HG03064 (cell line): ENCODE measurements at regions not wholly inside any gene's neighbourhood (a gene's known extent, or its start where the extent isn't known, plus 50 kb on each side); places are given as distances from the start of the nearest gene placed in this dataset.

Experiments
- ATAC-seq: cut with Tn5 transposase; IDR thresholded peaks from one replicate; pipeline ENCODE4 v1.9.1; 2021; ENCODE audit warnings: low read depth; ENCODE audit not compliant: unreplicated experiment

GRCh38 chr3:189548053-189548452, 83.1 kb upstream of the TP63 start:
- ATAC-seq = no peak

DNA sequence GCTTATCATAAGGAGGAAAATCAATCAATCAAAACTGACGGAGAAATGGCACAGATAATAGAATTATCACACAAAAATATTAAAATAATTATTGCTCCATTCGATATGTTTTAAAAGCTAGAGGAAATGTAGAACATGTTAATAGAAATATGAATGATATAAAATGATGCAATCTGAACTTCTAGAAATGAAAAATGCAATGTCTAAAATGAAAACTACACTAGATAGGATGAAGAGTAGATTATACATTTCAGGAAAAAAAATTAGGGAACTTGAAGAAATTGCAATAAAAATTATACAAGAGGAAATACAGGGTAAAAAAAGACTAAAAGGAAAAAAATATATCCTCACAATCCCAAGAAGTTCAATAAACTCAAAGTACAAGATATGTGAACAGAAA, 80.2 kb upstream of the TP63 start:
- ATAC-seq = no peak

DNA sequence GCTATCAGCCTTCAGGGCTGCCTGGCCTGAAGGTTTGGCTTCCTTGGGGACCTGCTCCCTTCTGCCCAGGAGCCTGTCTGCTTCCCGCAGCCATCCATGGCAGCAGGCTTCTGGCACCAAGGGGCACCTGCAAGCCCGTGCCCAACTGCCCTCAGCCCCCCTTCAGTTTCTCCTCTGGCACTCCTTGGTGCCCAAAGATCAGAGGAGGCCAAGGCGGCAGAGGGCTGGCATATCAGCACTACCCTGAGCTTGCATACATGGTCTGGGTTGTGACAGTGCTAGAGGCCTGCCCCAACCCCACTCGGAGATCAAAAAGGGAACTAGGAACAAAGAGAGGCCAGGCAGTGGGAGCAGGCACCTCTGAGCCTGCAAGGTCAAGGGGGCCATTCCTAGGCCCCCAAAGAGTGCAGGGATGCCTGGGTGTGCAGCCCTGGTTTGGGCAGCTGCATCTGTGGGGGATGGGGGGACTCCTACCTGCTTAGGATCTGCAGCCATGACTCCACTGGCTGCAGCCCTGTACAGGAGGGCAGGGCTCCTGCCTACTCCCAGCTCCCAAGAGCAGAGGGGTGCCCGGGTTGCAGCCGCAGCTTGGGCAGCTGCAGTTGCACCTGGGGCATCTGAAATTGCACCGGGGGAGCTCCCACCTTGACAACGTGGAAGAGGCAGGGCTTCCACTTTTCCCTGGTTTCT, 76.2 kb upstream of the TP63 start:
- no peak for ATAC-seq

GRCh38 chr3:189555558-189555881, 75.7 kb upstream of the TP63 start:
- ATAC-seq = no peak

- ATAC-seq = no peak
Measured at GRCh38 chr3:189557824-189558223, 73.4 kb upstream of the TP63 start.

DNA sequence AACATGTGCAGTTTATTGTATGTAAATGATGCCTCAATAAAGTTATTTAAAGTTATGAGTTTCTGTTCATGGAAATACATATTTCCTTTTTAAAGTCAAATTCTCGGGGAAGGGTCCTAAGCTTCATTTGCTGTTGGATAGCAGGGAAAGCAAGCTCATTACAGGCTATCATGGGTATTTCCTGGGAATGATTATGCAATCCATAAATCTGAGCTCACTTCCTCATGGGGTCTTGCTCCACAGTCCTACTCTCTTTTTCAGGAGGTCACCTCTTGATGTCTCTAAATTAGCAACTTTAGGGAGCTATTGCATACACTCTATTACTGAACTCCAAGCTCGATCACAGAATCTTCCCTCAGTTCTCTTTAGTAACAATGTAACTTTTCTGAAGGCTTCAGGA, 69.9 kb upstream of the TP63 start:
- ATAC-seq = no peak

- ATAC-seq = peak; percentile 81
Measured at GRCh38 chr3:189563853-189564563, 67.2 kb upstream of the TP63 start.

DNA sequence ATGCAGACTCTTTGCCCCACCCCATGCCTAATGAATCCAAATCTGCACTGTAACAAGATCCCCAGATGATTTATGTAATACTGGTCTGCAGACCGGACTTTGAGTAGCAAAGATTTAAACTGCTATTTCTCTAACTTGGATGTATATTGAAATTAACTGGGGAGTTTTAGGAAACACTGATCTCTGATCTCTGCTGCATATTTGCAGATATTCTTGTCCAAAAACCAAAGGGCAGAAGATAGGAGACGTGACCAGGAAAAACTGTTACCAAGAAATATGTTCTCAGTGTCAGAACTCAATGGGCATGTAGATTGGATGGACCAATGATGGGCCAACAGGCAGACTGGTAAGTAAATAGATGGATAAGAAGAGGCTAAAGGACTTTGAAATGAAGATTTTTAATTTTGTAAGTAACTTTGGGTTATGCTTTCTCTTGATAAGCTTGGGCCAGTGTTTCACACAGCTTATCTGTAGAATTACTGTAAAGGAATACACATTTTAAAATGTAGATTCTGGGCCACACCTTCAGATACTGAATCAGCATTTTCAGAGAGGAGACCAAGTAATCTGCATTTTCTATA, 64.5 kb upstream of the TP63 start:
- no peak for ATAC-seq

DNA sequence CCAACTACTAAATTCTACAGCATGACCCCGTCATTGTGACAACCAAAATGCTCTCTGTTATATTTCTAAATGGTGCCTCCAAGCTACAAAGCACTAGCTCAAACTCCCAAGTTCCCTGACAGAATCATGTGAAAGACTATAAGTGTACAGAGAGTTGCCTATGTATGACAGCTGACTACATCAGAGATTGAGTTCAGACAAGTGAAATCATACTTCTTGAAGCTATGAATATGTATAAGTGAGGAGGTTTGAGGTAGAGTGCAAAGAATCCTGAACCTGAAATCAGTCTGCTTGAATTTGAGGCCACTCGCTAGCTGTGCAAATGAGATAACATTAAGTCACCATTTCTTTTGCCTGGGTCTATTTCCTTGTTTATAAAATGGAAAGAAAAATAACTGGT, 63.9 kb upstream of the TP63 start:
- no peak for ATAC-seq

- ATAC-seq = peak; percentile 34
Measured at GRCh38 chr3:189567766-189568420, 63.3 kb upstream of the TP63 start.

DNA sequence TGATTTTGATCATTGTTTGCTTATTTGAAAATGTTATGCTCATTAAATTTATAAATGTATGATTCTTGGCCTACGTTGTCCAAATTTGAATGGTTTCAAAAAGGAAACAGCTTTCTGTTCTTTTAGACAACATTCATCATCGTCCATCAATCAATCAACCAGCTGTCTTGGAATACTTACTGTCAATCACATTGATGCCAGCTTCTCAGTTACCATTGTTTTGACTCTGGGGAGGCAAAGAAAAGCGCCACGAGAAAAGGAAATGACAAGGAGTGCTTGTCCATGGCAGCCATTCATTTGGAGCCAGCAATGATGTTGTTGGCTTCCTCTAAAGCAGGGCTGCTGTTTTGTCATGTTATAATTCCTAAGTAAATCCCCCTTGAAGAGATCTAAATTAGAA, 62.2 kb upstream of the TP63 start:
- no peak for ATAC-seq

DNA sequence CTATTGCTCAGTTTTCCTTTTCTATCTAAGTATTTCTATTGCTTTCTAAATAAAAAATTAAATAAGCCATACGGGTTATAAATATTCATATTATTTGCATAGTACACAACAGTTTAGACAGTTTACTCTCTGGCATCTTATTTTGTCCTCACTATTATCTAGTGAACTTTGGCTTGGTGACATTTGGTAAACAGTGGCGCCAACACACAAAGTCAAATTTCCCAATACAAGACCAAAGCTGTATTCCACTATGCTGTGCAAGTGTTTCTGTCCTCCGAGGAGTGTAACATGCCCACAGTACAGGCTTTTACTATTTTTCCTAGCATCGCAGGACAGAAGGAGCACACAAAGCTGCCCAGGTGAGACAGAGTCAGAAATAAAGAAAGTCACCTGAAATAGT, 61.7 kb upstream of the TP63 start:
- ATAC-seq = no peak

- ATAC-seq = peak; percentile 47
Measured at GRCh38 chr3:189570916-189571315, 60.3 kb upstream of the TP63 start.

DNA sequence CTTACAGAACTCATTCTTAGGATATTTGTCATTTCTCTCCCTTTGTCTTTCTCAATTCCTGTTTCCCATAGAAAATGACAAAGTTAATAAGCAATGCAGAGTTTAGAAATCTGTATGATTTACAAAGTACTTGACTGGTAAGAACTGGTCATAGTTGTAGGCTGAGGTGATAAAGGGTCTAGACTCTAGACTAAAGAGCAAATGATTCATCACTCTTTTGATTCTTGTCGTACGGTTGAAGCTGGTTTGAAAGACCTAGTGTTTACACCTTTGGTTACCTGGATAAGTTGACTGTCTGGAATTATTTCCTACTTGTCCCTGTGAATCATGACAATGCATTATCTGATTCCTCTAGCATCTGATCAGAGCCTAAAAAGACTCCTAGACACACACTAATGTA, 58.9 kb upstream of the TP63 start:
- ATAC-seq = no peak

DNA sequence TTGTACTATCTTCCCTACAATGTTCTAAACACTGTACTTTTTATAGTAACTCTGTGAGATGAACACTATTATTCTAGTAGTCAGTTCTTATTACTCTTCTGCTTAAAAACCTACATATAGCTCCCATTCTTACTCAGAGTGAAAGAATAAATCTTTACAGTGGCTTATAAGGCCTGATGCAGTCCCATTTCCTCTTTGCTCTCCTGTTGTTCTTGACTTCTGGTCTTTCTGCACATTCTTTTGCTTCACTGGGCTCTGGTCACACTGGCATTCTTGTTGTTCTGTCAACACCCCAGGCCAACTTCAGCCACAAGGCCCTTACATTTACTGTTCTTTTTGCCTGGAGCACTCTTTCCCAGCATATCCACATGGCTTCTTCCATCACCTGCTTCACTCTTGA, 58.2 kb upstream of the TP63 start:
- ATAC-seq = peak; percentile 46

GRCh38 chr3:189576486-189576885, 54.7 kb upstream of the TP63 start:
- no peak for ATAC-seq

GRCh38 chr3:189577050-189577951, 53.9 kb upstream of the TP63 start:
- ATAC-seq = no peak

DNA sequence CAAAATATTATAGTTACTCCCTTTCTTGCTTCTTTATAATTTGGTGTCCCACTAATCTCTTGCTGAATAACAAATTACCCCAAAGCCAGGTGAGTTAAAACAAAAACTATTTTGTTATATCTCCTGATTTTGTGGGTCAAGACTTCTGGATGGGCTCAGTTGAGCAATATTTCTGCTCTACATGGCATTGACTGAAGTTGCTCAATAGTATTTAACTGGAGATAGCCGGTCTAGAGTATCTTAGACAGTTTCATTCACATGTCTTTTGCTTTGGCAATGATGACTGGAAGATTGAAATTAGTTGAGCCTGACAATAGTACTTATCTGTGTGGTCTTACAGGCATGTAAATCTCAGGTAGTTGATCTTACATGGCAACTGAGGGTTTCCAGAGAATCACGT, 51.0 kb upstream of the TP63 start:
- no peak for ATAC-seq
